ENCODE measurements at regions not wholly inside any gene's neighbourhood (a gene's known extent, or its start where the extent isn't known, plus 50 kb on each side); places are given as distances from the start of the nearest gene placed in this dataset.
A peak's percentile ranks its signal among the peaks of the same experiment; 100 is the strongest.

- Histone ChIP-seq H3K4me3 (ENCODE audit: low read depth, low read length) (no peak overlapping the region), H3K4me1 (no peaks in the 10 kb centered on the region), H3K9ac (no peak overlapping the region), H3K27me3 (ENCODE audit: control insufficient read depth, insufficient read depth, low read length) (no peaks in the 10 kb centered on the region), H2AFZ (no peak overlapping the region), H3K36me3 (ENCODE audit: control insufficient read depth, insufficient read depth, low read length) (no peaks in the 10 kb centered on the region), H3K27ac (peak overlapping the region; percentile 66), H3K4me2 (ENCODE audit: low read length) (no peak overlapping the region), H3K79me2 (no peaks in the 10 kb centered on the region), H3K9me3 (ENCODE audit: control insufficient read depth, low read length) (no peaks in the 10 kb centered on the region)
- TF ChIP-seq CTCF (IDR thresholded peaks at IDR 0.05): no peak
Observed at GRCh38 chr10:31708474-31708873, 220.2 kb downstream of the ARHGAP12 start.

GRCh38 chr10:31708046-31708445 is 220.6 kb downstream of the ARHGAP12 start:
- Histone ChIP-seq H3K9me3 (ENCODE audit: control insufficient read depth, low read length) (no peaks in the 10 kb centered on the region), H3K4me1 (no peaks in the 10 kb centered on the region), H2AFZ (peak overlapping the region; percentile 44), H3K79me2 (no peaks in the 10 kb centered on the region), H3K27ac (peak overlapping the region; percentile 66), H3K4me2 (ENCODE audit: low read length) (no peak overlapping the region), H3K27me3 (ENCODE audit: control insufficient read depth, insufficient read depth, low read length) (no peaks in the 10 kb centered on the region), H3K36me3 (ENCODE audit: control insufficient read depth, insufficient read depth, low read length) (no peaks in the 10 kb centered on the region), H3K9ac (no peak overlapping the region), H3K4me3 (ENCODE audit: low read depth, low read length) (no peak overlapping the region)
- TF ChIP-seq CTCF (IDR thresholded peaks at IDR 0.05): no peak

GRCh38 chr10:31707093-31708039 is 221.3 kb downstream of the ARHGAP12 start:
- peak overlapping the region; percentile 44 for H2AFZ ChIP-seq
- no peak for TF ChIP-seq CTCF (IDR thresholded peaks at IDR 0.05)

GRCh38 chr10:31706464-31707092 is 222.1 kb downstream of the ARHGAP12 start:
- Histone ChIP-seq H3K9ac (no peak overlapping the region), H3K9me3 (ENCODE audit: control insufficient read depth, low read length) (no peaks in the 10 kb centered on the region), H3K27ac (peak overlapping the region; percentile 66), H3K79me2 (no peaks in the 10 kb centered on the region), H3K36me3 (ENCODE audit: control insufficient read depth, insufficient read depth, low read length) (no peaks in the 10 kb centered on the region), H2AFZ (no peak overlapping the region), H3K4me2 (ENCODE audit: low read length) (no peak overlapping the region), H3K27me3 (ENCODE audit: control insufficient read depth, insufficient read depth, low read length) (no peaks in the 10 kb centered on the region), H3K4me1 (no peaks in the 10 kb centered on the region), H3K4me3 (ENCODE audit: low read depth, low read length) (no peak overlapping the region)
- no peak for TF ChIP-seq CTCF (IDR thresholded peaks at IDR 0.05)

More at GRCh38 chr10:31707093-31708039, 221.3 kb downstream of the ARHGAP12 start:
- Histone ChIP-seq H3K9me3 (ENCODE audit: control insufficient read depth, low read length) (no peaks in the 10 kb centered on the region), H3K36me3 (ENCODE audit: control insufficient read depth, insufficient read depth, low read length) (no peaks in the 10 kb centered on the region), H3K4me3 (ENCODE audit: low read depth, low read length) (no peak overlapping the region), H3K4me2 (ENCODE audit: low read length) (no peak overlapping the region), H3K9ac (no peak overlapping the region), H3K27ac (peak overlapping the region; percentile 66), H3K27me3 (ENCODE audit: control insufficient read depth, insufficient read depth, low read length) (no peaks in the 10 kb centered on the region), H3K4me1 (no peaks in the 10 kb centered on the region), H3K79me2 (no peaks in the 10 kb centered on the region)
